SW480 (cell line): ENCODE measurements at regions not wholly inside any gene's neighbourhood (a gene's known extent, or its start where the extent isn't known, plus 50 kb on each side); places are given as distances from the start of the nearest gene placed in this dataset.
"Not testable (repeated sequence)": the region's sequence is repeated elsewhere in the genome, so short reads cannot be mapped to it uniquely, and the experiment has no call there.

Experiments used
- DNase-seq: peaks from one replicate; pipeline ENCODE4 v3.0.0-alpha.2; 2016; ENCODE audit warnings: low spot score

DNA sequence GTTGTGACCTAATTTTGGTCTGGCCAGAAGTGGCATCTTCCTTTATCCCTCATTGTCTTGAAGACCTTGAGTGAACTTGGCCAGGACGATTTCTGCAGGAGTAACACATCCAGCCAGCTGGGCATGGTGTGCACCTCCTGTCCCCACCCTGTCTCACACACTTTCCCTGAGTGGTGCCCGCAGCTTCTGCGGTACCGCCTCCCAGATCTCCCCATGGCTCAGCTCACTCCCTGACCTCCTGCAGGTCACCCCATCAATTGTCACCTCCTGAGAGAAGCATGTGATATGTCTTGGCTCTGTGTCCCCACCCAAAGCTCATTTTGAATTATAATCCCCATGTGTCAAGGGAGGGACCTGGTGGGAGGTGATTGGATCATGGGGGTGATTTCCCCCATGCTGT lies 50.2 kb upstream of the TP53I11 start:
- DNase-seq, result no peak

DNA sequence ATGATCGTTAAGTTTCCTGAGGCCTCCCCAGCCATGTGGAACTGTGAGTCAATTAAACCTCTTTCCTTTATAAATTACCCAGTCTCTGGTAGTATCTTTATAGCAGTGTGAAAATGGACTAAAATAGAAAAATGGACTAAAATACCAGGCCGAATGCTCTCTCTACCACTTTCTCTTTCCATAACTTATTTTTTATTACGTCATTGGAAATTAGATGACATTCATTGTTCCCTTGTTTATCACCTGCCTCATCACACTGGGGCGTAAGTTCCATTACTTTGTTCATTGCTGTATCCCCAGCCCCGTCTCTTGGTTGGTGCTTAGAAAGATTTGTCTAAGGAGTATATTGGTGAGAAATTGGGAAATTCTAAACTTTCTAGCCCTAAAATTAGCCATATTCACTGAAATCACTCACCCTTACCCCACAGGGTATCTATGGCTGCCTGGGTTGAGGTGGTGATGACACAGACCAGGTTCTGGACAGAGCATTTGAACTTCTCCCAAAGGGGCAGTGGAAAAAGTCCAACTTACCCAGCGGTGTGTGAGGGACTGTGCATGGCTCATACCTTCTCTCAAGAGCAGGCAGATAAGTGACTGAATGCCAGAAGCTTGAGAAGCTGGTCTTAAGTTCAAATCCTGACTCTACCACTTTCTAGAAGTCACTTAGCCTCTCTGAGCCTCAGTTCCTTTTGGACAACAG lies 50.9 kb upstream of the TP53I11 start:
- no peak for DNase-seq

DNA sequence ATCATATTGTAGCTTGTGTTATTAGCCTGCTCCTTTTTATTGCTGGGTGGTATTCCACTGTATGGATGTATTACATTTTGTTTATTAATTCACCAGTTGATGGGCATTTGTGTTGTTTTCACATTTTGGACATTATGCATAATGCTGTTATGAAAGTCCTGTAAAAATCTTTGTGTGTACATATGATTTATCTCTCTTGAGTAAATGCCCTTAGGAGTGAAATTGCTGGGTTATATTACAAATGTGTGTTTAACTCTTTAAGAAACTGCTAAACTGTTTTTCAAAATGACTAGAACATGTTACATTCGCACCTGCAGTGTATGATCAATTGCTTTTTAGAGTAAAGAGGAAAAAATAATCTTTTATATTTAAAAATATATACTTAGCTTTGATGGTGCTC lies 54.4 kb upstream of the TP53I11 start:
- no peak for DNase-seq

DNA sequence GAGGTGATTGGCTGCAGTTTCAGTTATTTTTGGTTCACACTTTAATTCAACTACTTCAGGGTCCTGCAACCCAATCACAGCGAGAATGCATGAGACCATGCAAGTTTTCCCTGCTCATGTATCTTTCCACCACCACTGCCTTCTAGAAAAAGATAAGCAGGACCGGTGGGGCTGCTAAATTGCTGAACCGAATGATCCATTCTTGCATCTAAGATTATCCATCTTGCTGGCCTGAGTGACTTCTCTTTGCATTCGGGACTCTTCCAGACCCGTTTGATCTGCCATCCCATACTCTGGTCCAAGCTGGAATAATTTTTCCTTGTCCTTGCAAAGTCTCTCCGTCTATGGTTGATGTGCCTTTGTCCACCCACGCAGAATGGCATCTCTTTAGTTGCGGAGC lies 56.3 kb upstream of the TP53I11 start:
- no peak for DNase-seq

DNA sequence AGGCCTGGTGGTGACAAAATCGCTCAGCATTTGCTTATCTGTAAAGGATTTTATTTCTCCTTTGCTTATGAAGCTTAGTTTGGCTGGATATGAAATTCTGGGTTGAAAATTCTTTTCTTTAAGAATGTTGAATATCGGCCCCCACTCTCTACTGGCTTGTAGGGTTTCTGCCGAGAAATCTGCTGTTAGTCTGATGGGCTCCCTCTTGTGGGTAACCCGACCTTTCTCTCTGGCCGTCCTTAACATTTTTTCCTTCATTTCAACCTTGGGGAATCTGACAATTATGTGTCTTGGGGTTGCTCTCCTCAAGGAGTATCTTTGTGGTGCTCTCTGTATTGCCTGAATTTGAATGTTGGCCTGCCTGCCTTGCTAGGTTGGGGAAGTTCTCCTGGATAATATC lies 65.3 kb upstream of the TP53I11 start:
- DNase-seq, result not testable (repeated sequence)

DNA sequence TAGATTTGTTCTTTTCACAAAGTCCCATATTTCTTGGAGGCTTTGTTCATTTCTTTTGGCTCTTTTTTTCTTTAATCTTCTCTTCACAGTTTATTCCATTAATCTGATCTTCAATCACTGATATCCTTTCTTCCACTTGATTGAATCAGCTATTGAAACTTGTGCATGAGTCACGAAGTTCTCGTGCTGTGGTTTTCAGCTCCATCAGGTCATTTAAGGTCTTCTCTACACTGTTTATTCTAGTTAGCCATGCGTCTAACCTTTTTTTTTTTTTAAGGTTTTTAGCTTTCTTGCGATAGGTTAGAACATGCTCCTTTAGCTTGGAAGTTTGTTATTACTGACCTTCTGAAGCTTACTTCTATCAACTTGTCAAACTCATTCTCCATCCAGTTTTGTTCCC lies 65.8 kb upstream of the TP53I11 start:
- not testable (repeated sequence) for DNase-seq

DNA sequence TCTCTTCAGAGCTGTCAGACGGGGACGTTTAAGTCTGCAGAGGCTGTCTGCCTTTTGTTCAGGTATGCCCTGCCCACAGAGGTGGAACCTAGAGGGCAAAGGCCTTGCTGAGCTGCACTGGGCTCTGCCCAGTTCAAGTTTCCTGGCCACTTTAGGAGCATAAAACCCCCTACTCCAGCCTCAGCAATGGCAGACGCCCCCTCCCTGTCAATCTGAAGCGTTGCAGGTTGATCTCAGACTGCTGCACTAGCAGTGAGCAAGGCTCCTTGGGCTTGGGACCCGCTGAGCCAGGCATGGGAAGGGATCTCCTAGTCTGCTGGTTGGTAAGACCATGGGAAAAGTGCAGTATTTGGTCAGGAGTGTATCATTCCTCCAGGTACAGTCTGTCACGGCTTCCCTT lies 66.6 kb upstream of the TP53I11 start:
- DNase-seq, result no peak

DNA sequence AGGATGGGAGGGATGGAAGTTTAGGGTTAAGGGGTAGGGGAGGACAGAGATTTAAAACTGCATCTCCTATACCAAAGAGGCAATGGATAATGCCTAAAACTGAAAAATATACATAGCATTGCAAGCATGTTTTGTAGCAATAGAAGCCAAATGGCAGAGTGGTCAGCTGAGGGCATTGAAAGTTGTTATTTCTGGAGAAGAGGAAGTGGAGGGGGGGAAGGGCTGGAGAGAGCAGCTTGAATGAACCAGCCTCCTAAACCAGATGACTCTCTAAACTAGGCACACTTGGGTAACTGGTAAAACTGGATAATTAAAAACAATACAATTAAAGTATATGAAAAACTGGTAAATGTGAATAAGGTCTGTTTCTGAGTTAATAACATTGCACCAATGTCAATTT lies 70.3 kb upstream of the TP53I11 start:
- no peak for DNase-seq

DNA sequence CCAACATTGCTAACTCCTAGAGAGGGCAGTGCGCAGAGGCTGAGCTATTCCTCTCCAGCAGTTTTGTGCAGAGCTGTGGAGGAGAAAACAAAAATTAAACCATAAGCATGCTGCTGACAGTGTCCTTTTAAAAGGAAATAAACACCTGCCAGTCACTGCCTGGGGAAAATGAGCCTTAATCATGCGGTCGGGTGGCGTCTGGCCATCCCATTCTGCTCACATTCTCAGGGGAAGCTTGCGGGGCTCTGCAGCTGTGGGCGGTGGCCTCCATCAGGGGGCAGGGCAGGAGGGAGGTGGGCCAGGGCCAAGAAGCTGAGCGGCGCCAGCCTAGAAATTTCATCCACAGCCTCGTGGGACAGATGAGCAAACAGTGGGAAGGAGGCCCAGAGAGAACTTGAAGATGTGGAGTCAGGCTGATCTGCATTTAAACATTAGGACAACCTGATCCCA lies 71.0 kb upstream of the TP53I11 start:
- no peak for DNase-seq

DNA sequence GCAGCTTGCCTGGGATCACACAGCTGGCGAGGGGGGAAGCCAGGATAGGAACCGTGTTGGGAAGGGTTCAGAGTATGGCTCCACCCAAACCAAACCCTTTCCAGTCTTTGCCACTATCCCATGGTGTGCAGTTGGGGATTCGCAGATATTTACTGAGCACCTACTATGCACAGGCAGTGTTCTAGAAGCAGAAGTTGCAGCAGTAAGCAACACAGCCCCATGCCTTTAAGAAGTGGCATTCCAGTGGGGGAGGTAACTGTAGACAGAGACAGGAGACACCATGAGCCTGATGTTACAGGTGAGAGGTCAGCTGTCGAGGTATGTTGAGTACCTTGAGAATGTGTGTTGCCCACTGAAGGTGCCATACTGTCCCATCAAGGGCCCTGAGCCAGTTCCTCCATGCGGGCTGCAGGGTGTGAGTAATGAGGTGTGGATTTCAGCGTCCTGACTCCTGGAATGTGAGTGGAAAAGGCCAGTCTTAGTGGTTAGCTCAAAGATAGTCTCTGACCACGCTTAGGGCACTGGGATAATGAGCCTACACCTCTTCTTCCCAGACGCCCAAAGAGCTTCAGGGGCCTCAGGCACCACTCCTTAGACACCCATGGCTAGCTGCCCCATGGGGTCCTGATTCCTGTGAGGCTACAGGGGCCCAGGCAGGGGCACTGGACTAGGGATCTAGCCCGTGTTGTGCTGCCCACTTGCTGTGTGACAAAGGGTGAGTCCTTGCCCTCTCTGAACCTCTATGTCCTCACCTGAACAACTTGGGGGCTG lies 71.8 kb upstream of the TP53I11 start:
- no peak for DNase-seq

DNA sequence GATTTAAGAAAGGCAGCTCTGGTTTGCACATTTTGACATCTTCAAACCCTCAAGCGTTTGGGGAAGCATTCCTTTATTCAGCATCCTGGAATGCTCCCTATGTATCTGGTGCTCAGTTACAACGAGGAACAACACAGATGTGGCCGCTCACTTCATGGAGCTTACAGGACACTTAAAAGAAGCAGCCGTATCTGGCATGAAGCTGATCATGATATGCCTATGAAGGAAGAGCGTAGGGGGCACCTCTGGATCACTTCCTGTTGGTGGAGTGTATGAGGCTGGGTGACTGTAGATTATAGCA lies 72.3 kb upstream of the TP53I11 start:
- DNase-seq, result no peak

DNA sequence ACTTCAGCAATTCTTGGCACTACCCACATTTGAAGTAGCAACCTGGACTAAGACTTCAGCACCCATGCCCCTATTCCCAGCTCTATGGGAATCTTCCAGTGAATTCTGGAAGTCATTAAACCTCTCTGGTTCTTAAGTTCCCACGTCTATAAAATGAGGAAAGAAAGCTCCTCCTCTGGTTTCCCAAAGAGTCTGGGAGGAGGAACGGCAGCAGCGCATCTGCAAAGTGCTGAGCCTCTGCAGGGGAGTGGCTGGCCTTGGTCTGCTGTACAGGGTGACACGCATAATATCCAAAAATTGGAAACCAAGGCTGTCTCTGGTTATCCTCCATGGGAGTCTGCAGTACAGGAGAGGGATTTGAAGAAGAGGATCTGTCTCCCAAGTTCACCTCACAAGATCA lies 73.6 kb upstream of the TP53I11 start:
- DNase-seq, result no peak

DNA sequence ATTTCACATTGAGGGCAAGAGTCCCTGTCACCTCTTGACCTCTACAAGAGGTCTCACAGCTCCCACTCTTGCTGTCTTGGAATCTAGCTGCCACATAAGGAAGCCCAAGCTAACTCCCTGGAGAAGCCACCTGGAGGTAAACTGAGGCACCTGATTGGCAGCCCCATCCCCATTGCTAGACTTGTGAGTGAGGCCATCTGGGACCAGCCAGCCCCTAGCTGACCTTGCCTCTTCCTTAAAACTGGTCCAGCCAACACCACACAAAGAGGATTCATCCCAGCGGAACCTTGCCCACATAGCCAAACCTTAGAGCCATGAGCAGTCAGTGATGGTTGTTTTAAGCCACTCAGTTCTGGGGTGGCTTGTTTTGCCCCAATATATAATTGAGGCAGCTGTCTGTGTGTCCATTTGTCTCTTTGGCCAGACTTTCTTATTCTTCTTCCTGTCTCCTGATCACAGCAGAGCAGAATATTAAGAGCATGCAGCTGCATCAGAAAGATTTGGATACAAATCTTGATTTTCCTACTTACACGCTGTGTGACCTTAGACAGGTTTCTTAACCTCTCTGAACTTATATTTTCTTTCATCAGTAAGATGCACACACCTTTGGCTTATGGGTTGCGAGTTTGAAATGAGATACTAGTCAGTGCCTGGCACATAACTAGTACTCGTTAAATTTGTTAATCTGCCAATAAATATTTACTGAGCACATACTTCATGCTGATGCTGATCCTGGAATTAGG lies 74.3 kb upstream of the TP53I11 start:
- DNase-seq, result no peak

DNA sequence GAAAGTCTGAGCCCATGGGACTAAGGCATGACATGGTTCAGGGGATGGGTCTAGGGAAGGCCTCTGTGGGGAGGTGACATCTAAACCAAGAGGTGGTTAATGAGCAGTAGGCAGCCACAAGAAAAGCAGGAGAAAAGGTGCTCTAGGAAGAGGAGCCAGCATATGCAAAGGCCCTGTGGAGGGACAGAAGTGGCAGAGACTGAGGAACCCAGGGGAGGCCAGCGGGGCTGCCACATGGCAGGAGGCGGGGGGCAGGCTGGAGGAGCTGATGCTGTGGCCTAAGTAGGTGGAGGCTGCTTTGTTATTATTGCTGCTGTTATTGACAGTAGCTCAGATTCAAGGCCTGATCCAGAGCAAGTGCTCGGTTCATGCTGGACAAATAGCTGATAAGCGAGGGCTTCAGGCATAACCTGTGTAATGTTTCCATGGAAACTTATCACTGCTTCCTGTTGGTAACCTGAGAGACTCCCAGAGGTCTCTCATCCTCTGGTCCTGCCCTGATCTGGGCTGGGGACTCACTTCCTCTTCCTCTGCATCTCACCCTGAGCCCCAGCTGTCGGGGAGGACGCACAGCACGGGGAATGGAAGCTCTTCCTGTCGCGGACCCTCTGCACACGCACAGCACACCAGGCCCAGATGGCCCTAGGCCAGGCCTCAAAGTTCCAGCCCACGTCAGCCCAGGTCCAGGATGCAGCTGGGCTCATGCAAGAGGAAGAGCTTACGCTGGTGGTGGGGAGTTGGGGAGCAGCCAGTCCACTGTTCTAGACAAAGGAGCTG lies 75.2 kb upstream of the TP53I11 start:
- DNase-seq, result no peak

DNA sequence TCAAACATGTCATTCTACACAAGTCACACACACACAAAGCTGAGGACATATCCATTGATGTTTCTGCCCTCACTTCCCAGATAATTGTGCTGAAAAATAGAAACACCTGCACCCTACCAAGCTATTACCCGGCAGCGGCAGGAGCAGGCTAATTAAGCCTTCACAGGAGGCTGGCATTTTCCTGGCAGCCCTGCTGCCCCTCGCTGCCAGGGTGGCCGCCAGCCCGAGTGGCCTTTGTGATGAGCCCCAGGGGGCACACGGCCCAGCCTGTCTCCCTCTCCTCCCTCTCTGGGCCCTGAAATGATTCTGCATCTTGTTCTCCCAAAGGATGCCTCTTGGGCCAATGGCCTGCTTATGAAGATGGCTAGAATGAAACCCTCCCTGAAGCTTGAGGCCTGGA lies 76.2 kb upstream of the TP53I11 start:
- no peak for DNase-seq

DNA sequence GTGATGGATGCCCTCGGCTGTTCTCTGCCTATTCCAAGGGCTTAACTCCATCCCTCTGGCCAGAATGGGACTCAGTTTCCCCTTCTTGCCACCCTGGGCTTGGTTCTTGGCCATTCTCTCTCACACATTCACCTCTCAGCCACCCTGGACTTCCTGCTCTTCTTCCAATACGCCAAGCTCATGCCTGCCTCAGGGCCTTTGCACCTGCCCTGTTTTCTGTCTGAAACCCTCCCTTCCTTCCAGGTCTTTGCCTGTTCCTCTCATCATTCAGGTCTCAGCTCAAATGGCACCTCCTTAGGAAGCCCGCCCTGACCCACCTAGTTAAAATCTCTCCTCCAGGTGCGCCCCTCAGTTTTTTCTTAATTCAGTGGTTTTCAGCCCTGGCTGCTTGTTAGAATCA lies 76.6 kb upstream of the TP53I11 start:
- DNase-seq, result no peak

DNA sequence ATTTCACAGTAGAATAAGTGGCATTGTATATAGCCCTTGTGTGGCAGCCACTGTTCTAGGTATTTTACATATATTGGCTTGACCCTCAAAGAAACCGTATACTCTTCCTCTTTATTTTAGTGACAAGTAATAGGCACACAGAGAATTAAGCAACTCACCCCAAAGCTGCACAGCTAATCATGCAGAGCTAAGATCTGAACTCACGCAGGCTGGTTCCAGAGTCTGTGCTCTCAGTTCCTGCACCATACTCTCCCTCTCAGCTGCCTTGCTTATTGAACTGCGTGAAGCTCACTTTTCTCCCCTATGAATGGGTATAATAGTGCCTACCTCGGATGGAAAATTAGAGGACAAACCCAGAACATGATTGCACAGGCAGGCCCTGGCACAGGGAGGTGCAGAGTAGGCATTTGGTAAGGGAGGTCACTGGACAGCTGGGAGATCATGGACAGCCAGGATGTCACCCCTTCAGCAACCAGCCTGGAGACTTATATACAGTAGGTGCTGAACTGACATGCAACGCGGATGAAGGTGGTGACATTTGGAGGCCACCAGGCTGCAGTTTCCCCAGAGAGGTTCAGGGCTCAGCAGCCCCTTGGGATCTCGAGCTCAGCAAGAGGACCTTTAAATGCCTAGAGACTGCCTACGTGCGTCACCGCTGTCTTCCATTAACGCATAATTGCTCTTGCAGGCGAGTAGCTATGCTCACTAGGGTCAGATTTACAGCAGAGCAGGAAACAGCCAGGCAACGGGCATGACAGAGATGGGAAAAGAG lies 78.4 kb upstream of the TP53I11 start:
- DNase-seq, result no peak

DNA sequence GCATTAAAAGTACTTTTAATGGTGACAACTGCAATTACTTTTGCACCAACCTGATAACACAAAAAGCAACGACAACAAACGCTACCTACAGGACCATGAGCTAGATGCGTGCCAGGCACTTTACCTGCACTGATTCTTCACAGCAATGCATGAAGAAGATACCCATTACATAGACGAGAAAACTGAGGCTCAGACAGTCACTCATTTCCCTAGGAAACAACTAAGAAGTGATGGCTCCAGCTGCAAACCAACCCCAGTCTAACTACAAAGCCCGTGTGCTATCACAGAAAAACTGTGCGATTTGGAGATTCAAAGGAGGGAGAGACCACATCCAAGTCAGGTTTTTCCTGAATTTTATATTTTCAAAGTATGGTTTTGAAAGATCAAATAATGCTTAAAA lies 80.1 kb upstream of the TP53I11 start:
- no peak for DNase-seq

DNA sequence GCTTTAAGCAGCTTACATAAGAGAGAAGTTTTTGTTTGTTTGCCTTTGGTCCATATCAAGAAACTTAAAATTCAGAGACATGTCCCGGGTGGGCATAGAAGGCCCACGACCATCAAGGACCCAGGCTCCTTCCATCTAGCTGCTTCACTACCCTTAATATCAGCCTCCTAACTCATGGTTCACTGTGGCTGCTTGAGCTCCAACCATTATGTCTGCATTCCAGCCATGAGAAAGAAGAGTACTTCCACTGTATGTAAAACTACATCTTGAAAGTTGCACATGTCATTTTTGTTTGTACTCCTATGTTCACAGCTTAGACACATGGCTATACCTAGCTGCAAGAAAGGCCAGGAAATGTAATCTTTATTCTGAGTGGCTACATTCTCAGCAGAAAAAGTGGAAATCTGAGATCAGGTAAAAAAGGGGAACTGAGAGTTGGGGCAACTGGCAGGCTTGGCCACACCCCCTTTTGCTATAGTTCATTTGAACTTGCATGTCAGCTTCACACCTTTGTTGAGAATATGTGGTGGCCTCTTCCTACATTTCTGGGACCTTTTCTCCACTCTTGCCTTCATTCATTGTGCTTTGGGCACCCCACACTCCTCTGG lies 81.3 kb upstream of the TP53I11 start:
- DNase-seq, result no peak

DNA sequence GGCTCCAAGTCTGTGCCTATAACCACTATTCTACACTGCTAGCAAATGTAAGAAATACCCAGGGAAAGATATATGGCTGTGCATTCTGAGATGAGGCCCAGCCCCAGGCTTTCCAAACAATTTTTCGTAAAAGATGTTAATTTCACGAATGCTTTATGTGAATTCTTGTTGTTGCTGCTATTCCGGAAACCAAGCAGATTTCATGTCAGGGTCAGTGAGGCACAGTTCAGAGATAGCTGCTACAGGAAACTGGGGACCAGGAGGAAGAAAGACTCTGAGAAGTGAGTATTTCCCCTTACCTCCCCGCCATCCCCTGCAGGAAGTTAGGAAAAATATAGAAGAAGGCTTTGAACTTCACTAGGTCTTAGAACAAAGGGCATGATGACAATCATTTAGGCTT lies 84.7 kb upstream of the TP53I11 start:
- no peak for DNase-seq

DNA sequence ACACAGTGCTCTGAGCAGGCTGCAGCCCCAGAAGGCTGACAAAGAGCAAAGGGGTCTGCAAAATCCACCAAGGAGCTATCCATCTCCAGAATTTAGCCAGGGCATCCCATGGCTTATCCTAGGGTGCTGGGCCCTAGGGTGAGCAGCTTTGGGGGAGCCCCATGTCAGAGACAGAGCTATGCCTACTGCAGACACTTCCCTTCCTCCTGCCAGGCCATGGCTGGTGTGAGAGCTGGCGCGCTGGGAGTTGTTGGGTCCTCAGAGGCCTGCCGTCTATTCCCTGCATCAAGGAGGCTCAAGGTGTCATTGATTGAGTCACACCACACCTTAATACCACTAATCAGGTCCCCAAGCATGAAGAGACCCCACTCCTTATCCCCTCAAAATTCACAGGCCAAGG lies 85.3 kb upstream of the TP53I11 start:
- DNase-seq, result no peak
